Muscle of leg (tissue), 3 donors: ENCODE measurements at regions not wholly inside any gene's neighbourhood (a gene's known extent, or its start where the extent isn't known, plus 50 kb on each side); places are given as distances from the start of the nearest gene placed in this dataset.

Source experiments
- DNase-seq: peaks from one replicate; pipeline ENCODE4 v3.0.0; 2013
- H3K27ac ChIP-seq: one replicate; pipeline ENCODE4 v1.5.1; 2013; ENCODE audit warnings: mild to moderate bottlenecking, low read length, control low read depth
- H3K27me3 ChIP-seq: one replicate; pipeline ENCODE4 v1.6.1; 2013; ENCODE audit warnings: low read length; ENCODE audit not compliant: control insufficient read depth, insufficient read depth
- H3K36me3 ChIP-seq: one replicate; pipeline ENCODE4 v1.6.1; 2013; ENCODE audit warnings: low read length; ENCODE audit not compliant: control insufficient read depth, insufficient read depth
- H3K4me1 ChIP-seq: one replicate; pipeline ENCODE4 v1.6.1; 2013; ENCODE audit warnings: low read length; ENCODE audit not compliant: control insufficient read depth, insufficient read depth
- H3K4me3 ChIP-seq: one replicate; pipeline ENCODE4 v1.5.1; 2013; ENCODE audit warnings: low read length, control low read depth
- H3K9me3 ChIP-seq: replicated peaks from 2 replicates; pipeline ENCODE4 v1.6.1; 2013; ENCODE audit warnings: low read depth, low read length; ENCODE audit not compliant: control insufficient read depth
- WGBS: methylation state at CpG from one replicate; pipeline ENCODE4 v1.1.5; 2013; ENCODE audit warnings: missing lambda C conversion rate; ENCODE audit not compliant: insufficient coverage; 5-methylcytosine and 5-hydroxymethylcytosine counted together

DNA sequence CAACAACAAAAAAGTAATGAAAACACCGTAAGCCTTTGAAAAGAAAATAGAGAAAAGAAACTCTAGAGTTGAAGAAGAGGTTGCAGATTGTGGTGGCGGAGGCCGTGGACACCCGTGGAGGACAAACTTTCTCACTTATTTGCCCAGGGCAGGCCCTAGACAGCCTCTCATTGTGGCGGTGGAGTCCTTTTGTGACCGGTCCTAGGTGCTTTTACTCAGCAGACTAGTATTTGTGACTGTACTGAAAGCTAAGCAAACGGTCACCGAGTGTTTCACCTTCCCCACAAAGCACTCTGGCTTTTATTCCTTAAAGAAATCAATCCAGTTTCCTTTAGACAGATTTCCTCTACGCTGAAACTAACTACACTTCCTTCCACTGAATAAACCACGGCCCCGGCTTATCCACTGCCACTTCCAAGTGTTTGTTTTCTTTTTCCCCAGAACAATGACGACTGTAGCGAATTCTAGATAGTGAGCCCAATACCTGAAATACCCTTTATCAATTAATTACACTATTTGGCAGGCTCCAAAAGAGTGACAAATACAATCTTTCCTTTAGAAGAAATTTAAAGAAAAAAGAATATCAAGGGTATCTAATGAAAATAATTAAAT is 210.2 kb upstream of the TARS1 start:
- no peaks in the 10 kb centered on the region for H3K27me3 ChIP-seq
- no peaks in the 10 kb centered on the region for H3K36me3 ChIP-seq
- H3K4me1 ChIP-seq, result peaks cover 6% of the 10 kb centered on the region
- DNase-seq, result no peak
- WGBS, result 66% methylated on average over 8 of the region's 13 CpGs
- H3K27ac ChIP-seq, result no peak overlapping the region
- no peaks in the 10 kb centered on the region for H3K9me3 ChIP-seq
- H3K4me3 ChIP-seq, result no peak overlapping the region

DNA sequence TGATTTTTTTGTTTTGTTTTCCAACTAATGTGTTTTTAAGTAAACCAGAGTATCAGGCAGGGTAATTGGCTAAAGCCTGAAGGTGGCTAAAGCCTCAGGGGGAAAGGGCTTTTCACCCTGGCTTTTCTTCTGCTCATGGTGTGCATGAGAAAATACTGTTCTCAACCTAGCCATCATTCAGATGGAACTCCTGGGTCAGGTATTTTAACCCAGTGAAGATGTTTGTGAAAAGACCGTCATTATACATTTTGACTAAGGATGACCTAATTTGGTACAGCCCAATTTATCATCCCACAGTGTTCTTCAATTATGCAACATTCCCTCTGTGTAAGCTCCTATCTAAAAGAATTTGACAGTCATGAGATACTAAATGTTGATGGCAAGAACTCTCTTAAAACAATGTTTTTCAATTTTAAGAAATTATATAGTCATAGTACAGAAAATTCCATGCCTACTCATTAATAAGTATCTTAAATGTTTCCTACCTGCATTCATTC is 209.5 kb upstream of the TARS1 start:
- no CpG with 5 or more reads among the region's 1 CpG for WGBS
- no peak for DNase-seq
- Histone ChIP-seq H3K36me3 (no peaks in the 10 kb centered on the region), H3K9me3 (no peaks in the 10 kb centered on the region), H3K4me1 (peaks cover 6% of the 10 kb centered on the region), H3K4me3 (no peak overlapping the region), H3K27ac (no peak overlapping the region), H3K27me3 (no peaks in the 10 kb centered on the region)

DNA sequence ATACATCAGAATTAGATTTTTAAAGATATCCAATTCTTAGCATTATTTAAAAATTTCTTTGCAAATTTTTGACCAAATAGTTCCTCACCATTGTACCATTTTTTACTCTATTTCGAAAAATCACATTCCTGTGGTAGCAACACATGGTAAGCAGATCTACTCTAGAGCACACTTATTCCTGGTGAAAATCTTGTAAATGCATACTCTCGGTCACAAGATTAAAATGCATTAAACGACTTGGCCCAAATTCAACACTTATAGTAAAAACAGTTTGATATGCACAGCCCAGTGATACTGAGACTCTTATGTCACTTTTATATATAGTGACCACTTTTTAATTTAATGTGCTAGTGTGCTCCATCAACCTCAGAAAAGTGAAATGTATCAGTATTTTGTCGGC is 208.8 kb upstream of the TARS1 start:
- 50% methylated on average over 2 of the region's 4 CpGs for WGBS

DNA sequence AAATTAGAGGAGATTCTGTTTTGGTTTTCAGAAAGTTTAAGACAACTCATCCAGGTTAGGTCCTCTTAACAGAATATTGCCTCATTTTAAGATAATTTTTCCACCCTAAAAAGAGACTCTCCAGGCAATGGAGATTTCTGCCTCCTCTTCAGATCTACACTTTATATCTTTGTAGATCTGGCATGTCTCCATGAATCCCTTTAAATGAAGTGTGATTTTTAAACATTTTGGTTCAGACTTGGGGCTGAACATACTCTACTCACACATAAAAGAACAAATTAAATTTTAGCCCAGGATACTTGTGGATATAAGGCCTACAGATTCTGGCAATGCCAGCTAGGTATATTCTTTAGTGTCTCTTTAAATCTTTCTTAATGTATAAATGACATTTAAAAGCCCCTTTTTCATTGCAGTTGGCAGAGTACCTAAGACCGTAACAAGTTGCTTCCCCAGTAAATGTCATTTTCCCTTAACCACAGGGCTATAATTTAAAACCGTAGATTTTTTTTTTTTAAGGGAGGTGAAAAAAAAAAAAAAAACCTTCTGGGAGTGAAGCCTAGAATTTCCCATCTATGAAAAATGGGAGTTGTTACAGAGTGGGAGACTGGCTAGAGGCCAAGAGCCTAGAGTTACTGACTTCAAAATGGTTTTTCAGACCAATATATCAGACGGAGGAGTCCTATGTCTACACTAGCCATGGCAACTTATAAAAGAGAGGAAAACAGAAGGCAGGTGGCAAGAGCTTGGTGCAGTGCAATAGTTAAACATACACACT is 207.8 kb upstream of the TARS1 start:
- Histone ChIP-seq H3K36me3 (no peaks in the 10 kb centered on the region), H3K4me1 (peaks cover 2% of the 10 kb centered on the region), H3K27me3 (no peaks in the 10 kb centered on the region), H3K4me3 (no peak overlapping the region), H3K27ac (no peak overlapping the region), H3K9me3 (no peaks in the 10 kb centered on the region)
- no CpG with 5 or more reads among the region's 3 CpGs for WGBS
- peak; percentile 69 for DNase-seq

More for the DNA sequence above, 208.8 kb upstream of the TARS1 start:
- no peaks in the 10 kb centered on the region for H3K9me3 ChIP-seq
- H3K27ac ChIP-seq, result no peak overlapping the region
- no peaks in the 10 kb centered on the region for H3K36me3 ChIP-seq
- no peaks in the 10 kb centered on the region for H3K27me3 ChIP-seq
- no peak for DNase-seq
- no peak overlapping the region for H3K4me3 ChIP-seq
- H3K4me1 ChIP-seq, result peaks cover 6% of the 10 kb centered on the region

DNA sequence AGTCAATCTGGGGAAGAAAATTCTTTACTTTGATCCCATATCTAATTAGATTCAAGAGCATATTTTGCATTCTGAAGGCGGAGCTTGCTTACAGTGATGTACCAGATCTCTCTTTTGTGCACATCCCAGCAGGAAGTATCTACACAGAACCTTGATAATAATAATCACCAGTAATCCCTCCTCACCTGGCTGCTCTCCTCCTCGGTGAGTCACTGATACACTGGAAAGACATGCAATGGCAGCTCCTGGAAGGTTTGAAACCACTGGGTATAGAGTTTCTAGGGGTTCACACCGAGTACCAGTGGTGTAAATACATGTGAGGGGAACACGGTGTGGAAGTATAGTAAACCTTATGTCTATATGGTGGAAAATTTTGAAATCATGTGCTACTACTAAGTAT is 205.5 kb upstream of the TARS1 start:
- H3K4me1 ChIP-seq, result no peaks in the 10 kb centered on the region
- WGBS, result no CpG with 5 or more reads among the region's 4 CpGs
- no peaks in the 10 kb centered on the region for H3K9me3 ChIP-seq
- no peak overlapping the region for H3K4me3 ChIP-seq
- no peak overlapping the region for H3K27ac ChIP-seq
- no peak for DNase-seq
- H3K36me3 ChIP-seq, result no peaks in the 10 kb centered on the region
- no peaks in the 10 kb centered on the region for H3K27me3 ChIP-seq

DNA sequence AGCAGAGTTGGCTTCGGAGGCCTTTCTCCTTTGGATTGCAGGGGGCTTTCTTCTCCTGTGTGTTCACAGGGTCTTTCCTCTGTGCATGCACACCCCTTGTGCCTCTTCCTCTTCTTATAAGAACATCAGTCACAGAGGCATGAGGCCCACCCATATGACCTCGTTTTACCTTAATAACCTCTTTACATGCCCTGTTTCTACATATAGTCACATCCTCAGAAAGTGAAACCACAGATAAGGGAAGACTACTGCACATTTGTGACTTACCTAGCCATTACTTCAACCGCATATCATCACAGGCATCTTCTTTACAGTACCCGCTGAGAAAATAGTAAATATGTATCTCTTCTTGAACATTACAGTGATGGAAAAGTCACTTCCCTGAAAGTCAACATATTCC is 204.9 kb upstream of the TARS1 start:
- Histone ChIP-seq H3K27me3 (no peaks in the 10 kb centered on the region), H3K4me1 (no peaks in the 10 kb centered on the region), H3K4me3 (no peak overlapping the region), H3K27ac (no peak overlapping the region), H3K9me3 (no peaks in the 10 kb centered on the region), H3K36me3 (no peaks in the 10 kb centered on the region)
- 100% methylated on average over 1 of the region's 4 CpGs for WGBS
- DNase-seq, result no peak

DNA sequence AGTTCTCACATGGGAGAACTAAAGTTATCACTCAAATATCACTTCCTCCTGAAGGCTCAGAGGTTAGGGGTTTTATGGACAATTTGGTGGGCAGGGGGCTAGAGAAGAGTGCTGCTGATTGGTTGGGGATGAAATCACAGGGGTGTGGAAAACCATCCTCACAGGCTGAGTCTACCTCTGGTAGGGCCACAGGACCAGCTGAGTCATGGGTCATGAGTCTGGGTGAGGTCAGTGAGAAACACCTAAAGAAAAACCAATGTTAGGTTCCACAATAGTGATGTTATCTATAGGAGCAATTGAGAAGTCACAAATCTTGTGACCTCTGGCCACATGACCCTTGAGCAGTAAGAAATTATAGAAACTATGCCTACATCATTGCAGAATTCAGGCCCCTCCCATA is 203.3 kb upstream of the TARS1 start:
- Histone ChIP-seq H3K4me1 (no peaks in the 10 kb centered on the region), H3K27ac (no peak overlapping the region), H3K27me3 (no peaks in the 10 kb centered on the region), H3K36me3 (no peaks in the 10 kb centered on the region), H3K9me3 (no peaks in the 10 kb centered on the region), H3K4me3 (no peak overlapping the region)
- DNase-seq, result no peak

DNA sequence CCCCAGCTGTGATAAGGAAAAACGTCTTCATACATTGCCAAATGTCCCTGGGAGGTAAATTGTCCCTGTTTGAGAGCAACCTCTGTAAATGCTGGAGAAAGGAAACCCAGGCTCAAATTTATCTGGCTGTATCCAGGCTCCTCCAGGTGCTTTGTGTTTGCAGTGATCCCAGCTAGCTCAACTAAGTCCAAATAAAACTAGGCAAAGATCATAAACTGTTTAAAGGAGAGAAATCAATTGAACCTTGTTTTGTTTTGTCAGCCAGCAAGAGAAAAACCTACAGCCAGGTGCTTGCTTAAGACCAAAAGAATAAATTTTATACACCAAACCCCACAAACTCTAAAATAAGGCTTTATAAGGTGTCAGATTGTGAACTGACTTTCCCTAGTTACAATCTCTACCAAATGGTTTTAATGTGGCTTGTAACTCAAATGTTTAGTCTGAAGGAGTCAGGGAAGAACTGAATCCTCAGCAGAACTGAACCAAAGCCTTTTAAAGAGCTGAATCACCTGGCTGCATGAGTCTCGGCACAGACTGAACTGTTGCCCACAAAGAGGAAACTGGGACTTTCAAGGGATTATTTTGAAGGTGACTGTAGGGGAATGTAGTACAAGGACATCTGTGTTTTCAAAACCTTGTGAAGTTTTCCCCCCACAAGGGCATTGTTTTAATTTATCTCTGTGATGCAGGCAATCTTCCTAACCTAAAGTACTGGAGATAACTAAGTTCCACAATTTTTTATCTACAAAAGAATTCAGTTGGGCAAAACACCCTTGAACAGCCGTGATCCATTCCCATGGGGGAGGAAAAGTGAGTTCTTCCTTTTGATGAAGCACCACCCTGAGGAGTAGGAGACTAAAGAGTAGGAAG is 201.7 kb upstream of the TARS1 start:
- Histone ChIP-seq H3K27ac (no peak overlapping the region), H3K4me3 (no peak overlapping the region), H3K4me1 (no peaks in the 10 kb centered on the region), H3K27me3 (no peaks in the 10 kb centered on the region), H3K9me3 (no peaks in the 10 kb centered on the region), H3K36me3 (no peaks in the 10 kb centered on the region)
- no peak for DNase-seq
- 50% methylated on average over 1 of the region's 3 CpGs for WGBS

DNA sequence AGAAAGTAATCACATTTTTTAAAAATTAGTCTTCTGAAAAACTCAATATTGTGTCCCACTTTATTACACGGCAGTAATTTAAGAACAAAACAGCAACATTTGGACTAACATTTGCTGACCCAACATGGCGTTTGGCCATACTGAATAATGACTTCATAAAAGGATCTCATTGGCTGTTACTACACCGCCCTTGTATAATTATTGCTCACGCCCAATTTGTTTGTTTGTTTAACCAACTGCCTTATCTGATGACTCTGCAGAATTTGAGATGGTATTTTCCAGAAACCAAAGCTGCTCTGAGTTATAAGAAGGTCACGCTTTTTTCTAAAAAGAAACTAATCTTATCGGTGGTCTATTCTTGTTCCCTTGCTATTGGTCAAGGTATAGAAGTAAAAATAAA is 200.2 kb upstream of the TARS1 start:
- H3K9me3 ChIP-seq, result no peaks in the 10 kb centered on the region
- no peak overlapping the region for H3K27ac ChIP-seq
- H3K4me3 ChIP-seq, result no peak overlapping the region
- H3K36me3 ChIP-seq, result no peaks in the 10 kb centered on the region
- WGBS, result 76% methylated on average over 2 of the region's 6 CpGs
- no peak for DNase-seq
- H3K4me1 ChIP-seq, result no peaks in the 10 kb centered on the region
- H3K27me3 ChIP-seq, result no peaks in the 10 kb centered on the region

DNA sequence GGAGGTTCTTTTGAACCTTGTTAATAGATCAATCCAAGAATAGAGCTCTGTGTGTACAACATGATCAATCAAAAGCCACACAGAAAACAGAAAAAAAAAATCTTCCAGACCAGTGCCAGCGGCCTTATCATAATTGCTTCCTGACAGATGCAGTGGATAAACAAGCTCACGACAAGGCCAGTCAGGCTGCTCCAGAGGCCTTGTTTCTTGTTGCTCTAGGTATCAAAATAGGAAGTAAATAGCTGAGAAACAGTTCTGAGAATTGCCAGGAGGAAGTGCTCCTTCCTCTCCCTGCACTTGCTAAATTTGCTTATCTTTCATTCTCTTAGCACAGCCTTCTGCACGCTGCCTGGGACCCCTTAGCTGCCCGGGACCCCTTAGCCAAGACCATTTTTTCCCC is 199.0 kb upstream of the TARS1 start:
- WGBS, result 76% methylated on average over 3 of the region's 4 CpGs
- no peaks in the 10 kb centered on the region for H3K9me3 ChIP-seq
- H3K27me3 ChIP-seq, result no peaks in the 10 kb centered on the region
- no peak overlapping the region for H3K4me3 ChIP-seq
- no peaks in the 10 kb centered on the region for H3K36me3 ChIP-seq
- H3K4me1 ChIP-seq, result no peaks in the 10 kb centered on the region
- peak overlapping the region; percentile 33 for H3K27ac ChIP-seq
- DNase-seq, result peak; percentile 69
